ENCODE measurements at regions not wholly inside any gene's neighbourhood (a gene's known extent, or its start where the extent isn't known, plus 50 kb on each side); places are given as distances from the start of the nearest gene placed in this dataset.

- H3K27me3 ChIP-seq = no peaks in the 10 kb centered on the region
- no peak overlapping the region for H3K27ac ChIP-seq
- H3K4me1 ChIP-seq (ENCODE audit: control insufficient read depth in 1 of 2, insufficient read depth in 1 of 2, low read depth in 1 of 2, low read length in 1 of 2) = no peaks in the 10 kb centered on the region
- H3K4me3 ChIP-seq (ENCODE audit: low read depth in 1 of 2, low read length in 1 of 2) = no peak overlapping the region
- TF ChIP-seq, protein P1, sequence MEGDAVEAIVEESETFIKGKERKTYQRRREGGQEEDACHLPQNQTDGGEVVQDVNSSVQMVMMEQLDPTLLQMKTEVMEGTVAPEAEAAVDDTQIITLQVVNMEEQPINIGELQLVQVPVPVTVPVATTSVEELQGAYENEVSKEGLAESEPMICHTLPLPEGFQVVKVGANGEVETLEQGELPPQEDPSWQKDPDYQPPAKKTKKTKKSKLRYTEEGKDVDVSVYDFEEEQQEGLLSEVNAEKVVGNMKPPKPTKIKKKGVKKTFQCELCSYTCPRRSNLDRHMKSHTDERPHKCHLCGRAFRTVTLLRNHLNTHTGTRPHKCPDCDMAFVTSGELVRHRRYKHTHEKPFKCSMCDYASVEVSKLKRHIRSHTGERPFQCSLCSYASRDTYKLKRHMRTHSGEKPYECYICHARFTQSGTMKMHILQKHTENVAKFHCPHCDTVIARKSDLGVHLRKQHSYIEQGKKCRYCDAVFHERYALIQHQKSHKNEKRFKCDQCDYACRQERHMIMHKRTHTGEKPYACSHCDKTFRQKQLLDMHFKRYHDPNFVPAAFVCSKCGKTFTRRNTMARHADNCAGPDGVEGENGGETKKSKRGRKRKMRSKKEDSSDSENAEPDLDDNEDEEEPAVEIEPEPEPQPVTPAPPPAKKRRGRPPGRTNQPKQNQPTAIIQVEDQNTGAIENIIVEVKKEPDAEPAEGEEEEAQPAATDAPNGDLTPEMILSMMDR (IDR thresholded peaks at IDR 0.05) = no peak
- H3K36me3 ChIP-seq = no peaks in the 10 kb centered on the region
- no peaks in the 10 kb centered on the region for H3K9me3 ChIP-seq
These were observed 84.9 kb upstream of the DIO3 start for GRCh38 chr14:101476258-101476915.

- no peaks in the 10 kb centered on the region for H3K9me3 ChIP-seq
- H3K27ac ChIP-seq = no peak overlapping the region
- TF ChIP-seq, protein P1 (IDR thresholded peaks at IDR 0.05) = no peak
- H3K27me3 ChIP-seq = no peaks in the 10 kb centered on the region
- H3K4me1 ChIP-seq (ENCODE audit: control insufficient read depth in 1 of 2, insufficient read depth in 1 of 2, low read depth in 1 of 2, low read length in 1 of 2) = no peaks in the 10 kb centered on the region
- no peak overlapping the region for H3K4me3 ChIP-seq (ENCODE audit: low read depth in 1 of 2, low read length in 1 of 2)
- H3K36me3 ChIP-seq = no peaks in the 10 kb centered on the region
These were observed 84.3 kb upstream of the DIO3 start for GRCh38 chr14:101476916-101477553.

DNA sequence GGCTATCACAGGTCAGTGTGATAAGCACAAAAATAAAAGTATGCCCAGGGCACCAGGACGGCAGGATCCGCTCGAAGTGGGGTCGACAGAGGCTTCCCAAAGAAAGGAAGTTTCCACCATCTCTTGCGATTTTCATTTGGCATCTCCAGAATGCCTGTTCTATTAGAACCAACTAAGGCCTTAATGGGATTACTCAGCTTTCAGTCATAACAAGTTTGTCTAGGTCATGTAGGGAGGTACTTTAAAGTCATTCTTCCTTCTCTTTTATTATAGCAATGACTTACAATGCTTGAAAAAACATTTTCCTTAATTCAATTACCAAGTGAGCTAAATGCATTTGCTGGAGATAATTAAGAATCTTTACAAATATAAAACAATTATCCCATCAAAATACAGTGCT is 83.6 kb upstream of the DIO3 start:
- TF ChIP-seq, protein P1 (IDR thresholded peaks at IDR 0.05) = no peak
- Histone ChIP-seq H3K36me3 (no peaks in the 10 kb centered on the region), H3K4me3 (ENCODE audit: low read depth in 1 of 2, low read length in 1 of 2) (no peak overlapping the region), H3K27me3 (no peaks in the 10 kb centered on the region), H3K4me1 (ENCODE audit: control insufficient read depth in 1 of 2, insufficient read depth in 1 of 2, low read depth in 1 of 2, low read length in 1 of 2) (no peaks in the 10 kb centered on the region), H3K27ac (no peak overlapping the region), H3K9me3 (no peaks in the 10 kb centered on the region)

GRCh38 chr14:101478096-101478495 is 83.2 kb upstream of the DIO3 start:
- Histone ChIP-seq H3K9me3 (no peaks in the 10 kb centered on the region), H3K27me3 (no peaks in the 10 kb centered on the region), H3K36me3 (no peaks in the 10 kb centered on the region), H3K4me3 (ENCODE audit: low read depth in 1 of 2, low read length in 1 of 2) (no peak overlapping the region), H3K4me1 (ENCODE audit: control insufficient read depth in 1 of 2, insufficient read depth in 1 of 2, low read depth in 1 of 2, low read length in 1 of 2) (no peaks in the 10 kb centered on the region), H3K27ac (no peak overlapping the region)
- TF ChIP-seq, protein P1 (IDR thresholded peaks at IDR 0.05) = no peak

GRCh38 chr14:101478796-101479410 is 82.4 kb upstream of the DIO3 start:
- TF ChIP-seq, protein P1 (IDR thresholded peaks at IDR 0.05) = no peak
- no peak overlapping the region for H3K4me3 ChIP-seq (ENCODE audit: low read depth in 1 of 2, low read length in 1 of 2)
- H3K27me3 ChIP-seq = no peaks in the 10 kb centered on the region
- H3K27ac ChIP-seq = no peak overlapping the region
- H3K9me3 ChIP-seq = no peaks in the 10 kb centered on the region
- H3K36me3 ChIP-seq = no peaks in the 10 kb centered on the region
- H3K4me1 ChIP-seq (ENCODE audit: control insufficient read depth in 1 of 2, insufficient read depth in 1 of 2, low read depth in 1 of 2, low read length in 1 of 2) = no peaks in the 10 kb centered on the region
